ENCODE measurements at regions not wholly inside any gene's neighbourhood (a gene's known extent, or its start where the extent isn't known, plus 50 kb on each side); places are given as distances from the start of the nearest gene placed in this dataset.
A peak's percentile ranks its signal among the peaks of the same experiment; 100 is the strongest.

DNA sequence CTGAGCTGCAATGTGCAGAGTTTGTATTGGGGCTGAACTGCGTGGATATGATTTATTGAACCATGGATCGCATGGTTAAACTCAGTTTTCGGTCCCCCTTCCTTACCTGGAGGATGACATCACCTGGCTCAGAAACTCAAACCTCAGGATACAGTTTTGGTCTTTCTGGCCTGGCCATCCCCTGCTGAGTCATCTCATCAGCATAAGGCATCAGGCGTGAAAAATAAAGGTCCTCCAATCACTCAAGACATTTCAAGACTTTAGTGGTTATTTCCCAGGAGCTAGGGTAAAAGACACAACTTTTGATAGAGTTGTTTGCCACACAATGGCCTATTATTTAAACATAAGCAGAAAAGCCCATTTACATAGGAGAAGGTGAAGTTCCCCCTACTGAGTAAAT is 631.1 kb upstream of the TMEM132C start:
- DNase-seq (ENCODE audit: low read depth) = no peak

- DNase-seq (ENCODE audit: low read depth) = no peak
Measured at GRCh38 chr12:127636882-127637281, 630.1 kb upstream of the TMEM132C start.

DNA sequence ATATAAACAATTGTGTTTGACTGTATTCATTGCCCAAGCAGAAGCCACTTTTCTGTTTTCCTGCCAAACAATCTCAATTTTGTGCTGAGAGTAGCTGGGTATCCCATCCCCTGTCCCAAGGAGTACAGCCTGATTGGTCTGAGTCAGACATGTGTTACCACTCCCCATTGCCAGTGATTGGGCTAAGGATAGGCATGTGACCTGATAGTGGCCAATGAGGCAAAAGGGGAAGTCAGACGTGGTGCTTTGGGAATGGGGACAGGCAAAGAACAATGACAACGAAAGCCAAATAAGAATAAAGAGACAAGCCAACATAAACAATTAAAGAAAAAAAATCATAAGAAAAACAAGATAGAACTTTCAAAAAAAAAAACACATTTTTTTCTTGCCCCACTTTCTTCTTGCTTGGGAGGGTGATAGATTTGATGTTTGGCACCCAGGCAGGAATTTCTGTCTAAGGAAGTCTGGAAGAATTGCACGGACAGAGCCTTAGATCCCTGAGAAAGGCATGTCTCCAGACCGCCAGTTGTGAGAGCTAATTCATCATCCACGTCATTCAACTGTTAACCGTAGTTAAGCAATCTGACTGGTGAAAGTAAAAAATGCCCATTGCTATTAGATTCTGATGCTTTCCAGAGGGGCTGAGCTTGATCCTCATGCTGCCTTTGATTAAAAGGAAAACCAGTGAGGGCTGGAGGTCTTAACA is 626.6 kb upstream of the TMEM132C start:
- no peak for DNase-seq (ENCODE audit: low read depth)

GRCh38 chr12:127642208-127642607 is 624.8 kb upstream of the TMEM132C start:
- DNase-seq (ENCODE audit: low read depth) = no peak

- DNase-seq (ENCODE audit: low read depth) = no peak
Measured at GRCh38 chr12:127648321-127648720, 618.6 kb upstream of the TMEM132C start.

GRCh38 chr12:127649961-127650360 is 617.0 kb upstream of the TMEM132C start:
- no peak for DNase-seq (ENCODE audit: low read depth)

DNA sequence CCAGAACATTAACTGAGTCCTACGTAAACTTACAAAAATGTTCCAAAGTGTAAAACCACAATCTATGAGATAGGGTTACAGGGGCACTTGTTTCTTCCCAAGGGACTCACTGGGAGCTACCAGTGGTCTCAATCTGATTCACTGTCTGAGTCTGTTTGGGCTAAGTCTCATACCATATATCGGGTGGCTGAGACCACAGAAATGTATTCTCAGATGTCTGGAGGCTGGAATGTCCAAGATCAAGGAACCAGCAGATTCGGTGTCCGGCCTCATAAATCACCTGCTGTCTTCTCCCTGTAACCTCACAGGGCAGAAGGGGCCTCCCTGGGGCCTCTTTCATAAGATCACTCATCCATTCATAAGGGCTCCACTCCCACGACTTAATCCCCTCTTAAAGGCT is 616.3 kb upstream of the TMEM132C start:
- peak; percentile 13 for DNase-seq (ENCODE audit: low read depth)

- no peak for DNase-seq (ENCODE audit: low read depth)
Measured at GRCh38 chr12:127652281-127652680, 614.7 kb upstream of the TMEM132C start.

- DNase-seq (ENCODE audit: low read depth) = no peak
Measured at GRCh38 chr12:127654383-127654985, 612.5 kb upstream of the TMEM132C start.

DNA sequence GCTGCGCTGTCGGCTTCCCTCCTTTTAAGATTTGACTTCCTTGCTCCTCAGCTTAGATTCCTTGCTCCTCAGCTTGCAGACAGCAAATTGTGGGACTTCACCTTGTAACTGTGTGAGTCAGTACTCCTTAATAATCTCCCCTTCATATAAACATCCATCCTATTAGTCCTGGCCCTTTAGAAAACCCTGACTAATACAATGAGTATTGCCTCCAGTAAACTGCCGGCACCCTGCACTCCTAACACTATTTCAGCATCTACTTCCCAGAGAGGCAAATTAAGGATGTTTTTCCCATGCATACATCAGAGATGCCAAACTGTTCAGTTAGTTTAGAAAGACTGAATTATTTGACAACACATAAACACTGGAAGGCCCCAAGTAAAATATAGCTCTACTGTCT is 611.3 kb upstream of the TMEM132C start:
- DNase-seq (ENCODE audit: low read depth) = no peak

DNA sequence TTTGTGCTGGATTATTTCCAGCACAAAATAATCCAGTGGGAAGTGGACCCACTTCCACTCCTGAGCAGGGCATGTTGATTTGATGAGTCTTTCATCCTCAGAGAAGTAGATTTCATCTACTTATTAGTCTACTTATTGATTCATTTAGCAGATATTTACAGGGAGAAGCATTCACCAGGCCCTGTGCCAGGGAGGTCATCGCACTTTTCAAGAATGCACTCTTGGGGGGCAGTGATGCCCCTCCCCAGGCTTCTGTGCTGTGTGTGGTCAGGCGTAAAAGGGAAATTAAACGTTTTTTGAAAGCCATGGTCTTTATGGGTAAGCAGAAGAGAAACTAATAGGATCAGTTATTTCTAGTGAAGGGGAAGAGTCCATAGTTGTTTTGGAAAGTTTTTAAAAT is 610.7 kb upstream of the TMEM132C start:
- DNase-seq (ENCODE audit: low read depth) = no peak

DNA sequence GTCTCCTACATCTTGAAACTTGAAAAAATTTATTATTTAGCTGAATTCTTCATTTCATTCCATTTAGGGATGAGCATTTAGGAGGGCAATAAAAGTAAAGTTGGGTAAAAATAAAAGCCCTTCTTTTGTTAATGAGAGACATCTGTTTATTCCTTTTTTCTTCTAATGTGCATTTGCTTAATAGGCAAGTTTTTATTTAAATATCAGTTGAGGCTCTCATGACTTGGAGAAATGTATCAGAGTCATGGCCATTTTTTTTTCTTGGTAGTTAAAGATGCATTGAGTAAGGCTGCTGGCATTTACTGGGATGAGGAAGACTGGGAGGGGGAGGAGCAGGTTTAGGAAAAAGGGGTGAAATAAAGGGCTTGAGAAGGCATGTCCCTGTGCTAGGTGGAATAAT is 609.9 kb upstream of the TMEM132C start:
- no peak for DNase-seq (ENCODE audit: low read depth)

- no peak for DNase-seq (ENCODE audit: low read depth)
Measured at GRCh38 chr12:127660961-127661360, 606.0 kb upstream of the TMEM132C start.

GRCh38 chr12:127663716-127664115 is 603.3 kb upstream of the TMEM132C start:
- no peak for DNase-seq (ENCODE audit: low read depth)

DNA sequence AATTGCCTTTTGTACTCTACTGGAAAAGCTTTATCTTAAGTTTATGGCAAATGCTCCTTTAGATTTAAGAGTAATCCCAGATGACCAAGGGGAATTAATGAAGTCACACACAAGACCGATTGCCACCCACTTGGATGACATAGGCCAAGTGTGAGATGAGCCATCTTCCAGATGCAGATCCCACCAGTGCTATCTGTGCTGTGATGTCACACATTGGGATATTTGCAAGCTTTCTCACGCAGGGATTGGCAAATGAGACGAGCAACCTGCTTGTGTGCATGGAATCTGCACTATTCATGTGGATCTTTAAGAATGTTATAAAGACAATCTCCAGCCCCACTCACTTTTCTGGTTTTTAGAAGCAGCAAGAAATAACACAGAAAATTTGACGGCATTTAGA is 602.1 kb upstream of the TMEM132C start:
- no peak for DNase-seq (ENCODE audit: low read depth)

DNA sequence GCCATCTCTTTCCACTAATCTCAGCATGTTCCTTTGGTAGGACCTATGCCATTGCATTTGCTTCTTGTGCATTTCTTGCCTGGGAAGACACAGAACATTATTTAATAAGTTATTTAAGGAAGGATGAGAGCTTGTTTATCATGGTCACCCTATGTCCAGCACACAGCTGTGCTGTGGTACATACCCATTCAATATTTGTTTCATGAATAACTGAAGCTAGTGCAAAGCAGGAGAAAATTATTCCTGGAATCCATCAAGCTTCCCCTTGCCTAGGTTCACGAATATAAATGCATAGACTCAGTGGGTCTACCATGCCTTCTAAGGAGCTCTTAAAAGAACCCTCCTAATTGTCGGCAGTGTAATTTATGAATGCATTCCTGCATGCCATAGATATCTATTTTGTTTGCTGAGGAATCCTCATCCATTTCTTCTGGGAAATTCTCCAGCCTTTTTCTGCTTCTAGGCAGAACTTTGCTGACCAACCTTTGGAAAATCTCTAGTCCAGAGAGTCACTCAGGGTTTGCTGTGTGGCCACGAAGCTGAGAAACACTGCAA is 599.8 kb upstream of the TMEM132C start:
- no peak for DNase-seq (ENCODE audit: low read depth)

DNA sequence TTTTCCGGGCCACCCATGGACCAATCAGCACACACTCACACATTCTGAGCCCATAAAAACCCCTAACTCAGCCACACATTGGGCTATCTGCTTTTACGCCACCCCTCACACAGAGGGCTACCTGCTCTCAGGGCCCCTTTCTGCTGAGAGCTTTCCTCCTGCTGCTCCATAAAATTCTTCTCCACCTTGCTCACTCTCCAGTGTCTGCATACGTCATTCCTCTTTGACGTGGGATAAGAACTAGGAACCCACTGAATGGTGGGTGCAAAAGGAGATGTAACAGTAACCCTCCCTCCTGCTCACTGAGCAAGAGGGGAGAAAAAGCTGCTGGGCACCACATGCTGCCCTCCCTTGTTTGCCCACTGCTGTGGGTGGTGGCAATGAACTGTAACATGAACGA is 596.7 kb upstream of the TMEM132C start:
- no peak for DNase-seq (ENCODE audit: low read depth)

GRCh38 chr12:127670796-127671195 is 596.2 kb upstream of the TMEM132C start:
- DNase-seq (ENCODE audit: low read depth) = no peak

- no peak for DNase-seq (ENCODE audit: low read depth)
Measured at GRCh38 chr12:127675936-127676335, 591.0 kb upstream of the TMEM132C start.

DNA sequence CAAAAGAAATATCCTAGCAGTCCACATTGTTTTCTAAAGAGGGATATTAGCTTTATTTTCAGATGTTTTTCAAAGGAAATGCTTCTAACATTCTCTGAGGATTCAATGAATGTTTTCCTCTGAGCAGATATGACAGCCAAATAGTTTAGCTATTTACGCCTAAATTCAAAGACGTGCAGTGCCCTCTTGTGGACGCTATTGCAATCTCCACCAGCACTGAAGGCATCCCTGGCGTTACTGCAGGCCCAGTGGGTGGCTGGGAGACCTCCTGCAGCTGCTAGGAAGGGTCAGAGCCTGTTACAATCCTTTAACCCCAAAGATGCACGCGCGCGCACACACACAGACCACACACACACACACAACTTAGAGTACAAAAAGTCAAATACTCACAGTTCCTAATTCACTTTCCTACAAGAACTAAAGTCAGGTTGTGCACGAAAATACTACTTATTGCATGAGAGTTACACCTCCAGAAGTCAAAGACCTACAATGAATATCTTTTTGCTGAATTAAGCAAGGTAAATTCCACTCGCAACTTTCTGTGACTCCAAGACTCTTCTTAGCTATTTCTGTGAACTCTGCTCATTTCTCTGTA is 589.3 kb upstream of the TMEM132C start:
- peak; percentile 65 for DNase-seq (ENCODE audit: low read depth)

- DNase-seq (ENCODE audit: low read depth) = no peak
Measured at GRCh38 chr12:127678945-127679344, 588.0 kb upstream of the TMEM132C start.

DNA sequence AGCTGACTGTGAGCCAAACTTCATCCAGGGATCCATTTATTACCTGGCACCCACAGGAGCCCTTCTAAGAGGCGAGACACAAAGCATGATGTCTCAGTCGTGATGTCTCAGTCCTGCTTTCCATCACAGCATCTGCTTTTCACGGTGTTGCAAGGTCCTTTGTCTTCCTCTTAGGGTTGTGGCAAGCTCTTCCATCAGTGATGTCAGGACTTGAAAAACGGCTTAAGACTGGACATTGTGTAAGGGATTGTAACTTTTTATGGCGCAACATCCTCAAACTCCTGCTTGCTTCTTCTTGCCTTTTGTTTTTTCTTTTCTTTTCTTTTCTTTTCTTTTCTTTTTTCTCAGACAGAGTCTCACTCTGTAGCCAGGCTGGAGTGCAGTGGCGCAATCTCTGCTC is 586.5 kb upstream of the TMEM132C start:
- DNase-seq (ENCODE audit: low read depth) = no peak

Data from HT1080 (cell line).